IMR-90 (cell line): ENCODE measurements at regions not wholly inside any gene's neighbourhood (a gene's known extent, or its start where the extent isn't known, plus 50 kb on each side); places are given as distances from the start of the nearest gene placed in this dataset.

Experiments
- ATAC-seq: fragments of 200-7000 bp; cut with Tn5 transposase; 2 replicates; pipeline ENCODE4 v1.9.1; 2020; ENCODE audit warnings: low read depth, mild to moderate bottlenecking, moderate library complexity
- BruUV-seq: library from RNA; stranded (reverse); fragments of 400-500 nt; replicated peaks from 2 replicates; lab custom pipeline; 2021; lab: Mats Ljungman, UMichigan
- CTCF ChIA-PET: fragments of 300-600 bp; formaldehyde crosslinking; extraction: SDS; loops from one replicate; lab custom pipeline; 2021; ENCODE audit warnings: antibody characterized with exemption; lab: Yijun Ruan, JAX
- POLR2A ChIA-PET: fragments of 300-600 bp; sonication (Branson Sonifier 250); formaldehyde crosslinking; loops from one replicate; lab custom pipeline; 2022; ENCODE audit warnings: antibody characterized with exemption; ENCODE audit not compliant: unreplicated experiment; lab: Charles Lee
- DNase-seq: peaks from one replicate; pipeline ENCODE4 v3.0.0; 2013
- H2AFZ ChIP-seq: replicated peaks from 2 replicates; pipeline ENCODE3; 2013; ENCODE audit warnings: low read length, mild to moderate bottlenecking; ENCODE audit not compliant: poor library complexity
- H2AK5ac ChIP-seq: 2 replicates; pipeline ENCODE4 v1.6.1; 2013; ENCODE audit warnings: low read depth, low read length, inconsistent platforms
- H2AK9ac ChIP-seq: replicated peaks from 2 replicates; pipeline ENCODE3; 2013; ENCODE audit warnings: mild to moderate bottlenecking, low read depth, low read length, moderate library complexity; ENCODE audit not compliant: poor library complexity
- H2BK120ac ChIP-seq: 2 replicates; pipeline ENCODE4 v1.6.1; 2013; ENCODE audit warnings: low read depth, low read length, inconsistent platforms
- H2BK15ac ChIP-seq: 3 replicates; pipeline ENCODE4 v1.6.1; 2013; ENCODE audit warnings: low read depth, low read length, inconsistent platforms
- H2BK20ac ChIP-seq: 2 replicates; pipeline ENCODE4 v1.6.1; 2013; ENCODE audit warnings: low read depth, mild to moderate bottlenecking, inconsistent platforms, low read length, moderate library complexity
- H2BK5ac ChIP-seq: 2 replicates; pipeline ENCODE4 v1.6.1; 2013; ENCODE audit warnings: mild to moderate bottlenecking, low read depth, low read length, inconsistent platforms; ENCODE audit not compliant: poor library complexity, severe bottlenecking
- H3K14ac ChIP-seq: replicated peaks from 2 replicates; pipeline ENCODE4 v1.6.1; 2013; ENCODE audit warnings: low read depth, low read length, inconsistent platforms
- H3K18ac ChIP-seq: 2 replicates; pipeline ENCODE4 v1.6.1; 2013; ENCODE audit warnings: low read depth, low read length, control low read depth
- H3K23ac ChIP-seq: 2 replicates; pipeline ENCODE4 v1.6.1; 2013; ENCODE audit warnings: low read depth, low read length, inconsistent platforms
- H3K27ac ChIP-seq: 2 replicates; pipeline ENCODE4 v1.5.1; 2013; ENCODE audit warnings: mild to moderate bottlenecking, control low read depth, low read length; ENCODE audit not compliant: insufficient read depth
- H3K27me3 ChIP-seq: 2 replicates; pipeline ENCODE4 v1.6.1; 2013; ENCODE audit warnings: low read length; ENCODE audit not compliant: control insufficient read depth, insufficient read depth
- H3K36me3 ChIP-seq: 2 replicates; pipeline ENCODE4 v1.6.1; 2013; ENCODE audit warnings: low read length, mixed read lengths; ENCODE audit not compliant: control insufficient read depth, insufficient read depth
- H3K4ac ChIP-seq: 2 replicates; pipeline ENCODE4 v1.6.1; 2013; ENCODE audit warnings: low read depth, low read length, inconsistent platforms
- H3K4me1 ChIP-seq: 2 replicates; pipeline ENCODE4 v1.6.1; 2013; ENCODE audit warnings: low read length, mixed read lengths; ENCODE audit not compliant: control insufficient read depth, insufficient read depth
- H3K4me2 ChIP-seq: 2 replicates; pipeline ENCODE4 v1.6.1; 2013; ENCODE audit warnings: low read depth, mild to moderate bottlenecking, control low read depth, low read length, moderate library complexity
- H3K4me3 ChIP-seq: 2 replicates; pipeline ENCODE4 v1.5.1; 2013; ENCODE audit warnings: low read depth, mild to moderate bottlenecking, control low read depth, low read length, moderate library complexity; ENCODE audit not compliant: insufficient read depth
- H3K56ac ChIP-seq: 2 replicates; pipeline ENCODE4 v1.6.1; 2013; ENCODE audit warnings: low read length, inconsistent platforms; ENCODE audit not compliant: insufficient read depth; ENCODE audit errors: extremely low read depth
- H3K79me1 ChIP-seq, 2 experiments: 2 replicates each; pipeline ENCODE4 v1.6.1; 2013; ENCODE audit warnings: low read length in 2 of 2, inconsistent platforms in 1 of 2, low read depth in 1 of 2
- H3K9ac ChIP-seq: 2 replicates; pipeline ENCODE4 v1.6.1; 2013; ENCODE audit warnings: low read depth, low read length, control low read depth
- H3K9me1 ChIP-seq: 2 replicates; pipeline ENCODE4 v1.6.1; 2013; ENCODE audit warnings: low read length, inconsistent platforms; ENCODE audit not compliant: insufficient read depth
- H3K9me3 ChIP-seq: 2 replicates; pipeline ENCODE4 v1.6.1; 2013; ENCODE audit warnings: low read length; ENCODE audit not compliant: control insufficient read depth, insufficient read depth
- H4K20me1 ChIP-seq: 2 replicates; pipeline ENCODE4 v1.6.1; 2013; ENCODE audit warnings: low read length, inconsistent platforms; ENCODE audit not compliant: insufficient read depth
- H4K5ac ChIP-seq: 2 replicates; pipeline ENCODE4 v1.6.1; 2013; ENCODE audit warnings: mild to moderate bottlenecking, low read depth, low read length, control low read depth
- H4K8ac ChIP-seq, 2 experiments: 2 replicates each; pipeline ENCODE4 v1.6.1; 2013; ENCODE audit warnings: low read depth in 2 of 2, low read length in 2 of 2, control low read depth in 1 of 2, inconsistent platforms in 1 of 2
- H4K91ac ChIP-seq: 2 replicates; pipeline ENCODE4 v1.6.1; 2013; ENCODE audit warnings: low read depth, low read length, inconsistent platforms; ENCODE audit not compliant: insufficient read depth
- MAFK ChIP-seq: IDR thresholded peaks from 2 replicates; pipeline ENCODE4 v1.6.1; 2012; ENCODE audit warnings: low read depth, low read length, improper control_type of control experiment
- WGBS, 2 experiments: methylation state at CpG; one replicate each; pipeline versions ENCODE4 v1.1.5 to v1.1.7; 2013; ENCODE audit warnings: missing lambda C conversion rate in 2 of 2; ENCODE audit not compliant: insufficient read length in 1 of 2; ENCODE audit errors: extremely low coverage in 2 of 2; 5-methylcytosine and 5-hydroxymethylcytosine counted together
- dilution Hi-C: fragments of 300-500 bp; cut with HindIII; formaldehyde crosslinking; loops from one replicate; pipeline ENCODE4 v1.14.3; 2018; ENCODE audit warnings: low sequenced_read_pairs; ENCODE audit not compliant: unreplicated experiment
- in situ Hi-C: fragments of 300-500 bp; cut with MboI; formaldehyde crosslinking; loops from 3 replicates; pipeline ENCODE4 v1.14.3; 2019; ENCODE audit warnings: low sequenced_read_pairs, inconsistent platforms, mixed read lengths
- intact Hi-C: fragments of 100-400 bp; cut with micrococcal nuclease; formaldehyde crosslinking; loops from 2 replicates; pipeline ENCODE4 v1.10.0; 2022

DNA sequence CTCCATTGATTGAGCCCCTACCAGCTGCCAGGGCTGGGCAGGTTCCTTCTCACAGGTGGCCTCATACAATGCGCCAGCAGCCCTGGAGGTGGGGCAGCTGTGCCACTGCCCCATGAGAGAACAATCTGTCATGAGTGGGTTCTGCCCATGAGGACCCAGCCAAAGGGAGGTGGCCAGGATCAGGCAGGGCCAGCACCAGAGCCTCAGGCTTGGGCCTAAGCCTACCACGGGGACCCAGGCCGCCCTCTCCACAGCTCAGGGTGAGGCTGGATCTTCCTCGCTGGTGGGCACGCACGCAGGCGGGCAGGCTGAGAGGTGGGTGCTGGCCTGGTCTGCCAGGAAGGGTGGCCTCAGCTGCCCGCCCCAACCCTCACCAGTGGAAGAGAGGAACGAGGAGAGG lies 110.7 kb downstream of the KIF26A start:
- Histone ChIP-seq H3K9me3 (peaks cover 68% of the 10 kb centered on the region), H3K4me1 (no peaks in the 10 kb centered on the region), H3K27ac (no peak overlapping the region), H2AFZ (no peak overlapping the region), H3K79me1 (no peaks in the 10 kb centered on the region), H3K18ac (no peak overlapping the region), H4K91ac (no peak overlapping the region), H3K56ac (no peak overlapping the region), H2BK5ac (no peak overlapping the region), H3K4me2 (no peak overlapping the region), H4K20me1 (no peaks in the 10 kb centered on the region), H2BK15ac (no peak overlapping the region), H2BK120ac (no peak overlapping the region), H2AK9ac (no peak overlapping the region), H3K23ac (no peak overlapping the region), H3K9ac (no peak overlapping the region), H2AK5ac (no peak overlapping the region), H4K5ac (no peak overlapping the region), H4K8ac (no peak overlapping the region), H3K36me3 (no peaks in the 10 kb centered on the region), H3K4ac (no peak overlapping the region), H2BK20ac (no peak overlapping the region), H3K14ac (no peak overlapping the region), H3K9me1 (no peaks in the 10 kb centered on the region), H3K27me3 (no peaks in the 10 kb centered on the region), H3K4me3 (no peak overlapping the region)
- WGBS, 2 experiments = 70% methylated on average over 2 of the region's 9 CpGs; no CpG with 5 or more reads in 1 of the 2 experiments
- in situ Hi-C loops = no loop called here
- no peak for DNase-seq
- CTCF ChIA-PET = no interaction called here
- ATAC-seq = no peak
- BruUV-seq = no TSS peak
- TF ChIP-seq MAFK = no peak
- intact Hi-C loops = no loop called here
- POLR2A ChIA-PET = no interaction called here
- dilution Hi-C loops = no loop called here
